Fibroblast of pulmonary artery (primary cell): ENCODE measurements at regions not wholly inside any gene's neighbourhood (a gene's known extent, or its start where the extent isn't known, plus 50 kb on each side); places are given as distances from the start of the nearest gene placed in this dataset.

Source experiments
- DNase-seq: peaks from one replicate; pipeline ENCODE4 v3.0.0-alpha.2; 2010; ENCODE audit warnings: low read depth
- H3K4me3 ChIP-seq: replicated peaks from 2 replicates; pipeline ENCODE4 v1.5.1; 2011; ENCODE audit warnings: low read depth, mild to moderate bottlenecking, control low read depth, low read length, moderate library complexity
- TF ChIP-seq, protein P1 (sequence below): IDR thresholded peaks from 2 replicates; pipeline ENCODE4 v1.5.1; 2011; ENCODE audit warnings: mild to moderate bottlenecking, control low read depth, low read length, inconsistent platforms; ENCODE audit errors: missing control alignments

DNA sequence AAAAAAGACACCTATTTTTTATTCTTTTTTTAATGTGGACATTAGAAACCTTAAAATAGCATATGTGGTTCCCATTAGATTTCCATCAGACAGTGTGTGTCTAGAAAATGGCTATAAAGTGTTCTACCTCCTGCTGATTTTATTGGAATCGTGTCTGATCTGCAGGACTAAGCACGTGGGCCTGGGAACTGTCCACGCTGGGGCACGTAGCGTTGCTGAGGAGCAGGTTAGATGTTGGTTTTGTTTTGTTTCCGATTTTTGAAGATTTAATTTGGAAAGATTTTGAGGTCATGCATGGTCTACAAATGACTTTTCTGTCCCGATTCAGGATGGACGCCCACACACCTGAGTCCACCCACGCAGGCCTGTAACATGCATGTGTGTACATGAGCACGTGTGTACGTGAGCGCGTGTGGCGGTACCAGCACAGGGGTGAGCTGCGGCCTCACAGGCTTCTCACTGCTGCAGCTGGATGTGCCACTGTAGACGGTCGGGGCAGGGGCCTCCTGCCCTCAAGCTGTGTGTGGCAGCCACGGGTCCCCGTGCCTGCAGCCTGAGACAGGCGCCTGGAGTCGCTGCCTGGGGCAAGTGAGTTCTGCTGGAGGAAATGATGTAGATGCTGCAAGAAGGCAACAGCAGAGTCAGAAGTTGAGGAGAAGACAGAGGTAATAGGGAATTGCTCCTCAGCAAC lies 99.7 kb upstream of the CTDP1 start:
- H3K4me3 ChIP-seq: no peak overlapping the region
- no peak for DNase-seq
- TF ChIP-seq, protein P1, sequence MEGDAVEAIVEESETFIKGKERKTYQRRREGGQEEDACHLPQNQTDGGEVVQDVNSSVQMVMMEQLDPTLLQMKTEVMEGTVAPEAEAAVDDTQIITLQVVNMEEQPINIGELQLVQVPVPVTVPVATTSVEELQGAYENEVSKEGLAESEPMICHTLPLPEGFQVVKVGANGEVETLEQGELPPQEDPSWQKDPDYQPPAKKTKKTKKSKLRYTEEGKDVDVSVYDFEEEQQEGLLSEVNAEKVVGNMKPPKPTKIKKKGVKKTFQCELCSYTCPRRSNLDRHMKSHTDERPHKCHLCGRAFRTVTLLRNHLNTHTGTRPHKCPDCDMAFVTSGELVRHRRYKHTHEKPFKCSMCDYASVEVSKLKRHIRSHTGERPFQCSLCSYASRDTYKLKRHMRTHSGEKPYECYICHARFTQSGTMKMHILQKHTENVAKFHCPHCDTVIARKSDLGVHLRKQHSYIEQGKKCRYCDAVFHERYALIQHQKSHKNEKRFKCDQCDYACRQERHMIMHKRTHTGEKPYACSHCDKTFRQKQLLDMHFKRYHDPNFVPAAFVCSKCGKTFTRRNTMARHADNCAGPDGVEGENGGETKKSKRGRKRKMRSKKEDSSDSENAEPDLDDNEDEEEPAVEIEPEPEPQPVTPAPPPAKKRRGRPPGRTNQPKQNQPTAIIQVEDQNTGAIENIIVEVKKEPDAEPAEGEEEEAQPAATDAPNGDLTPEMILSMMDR: no peak

DNA sequence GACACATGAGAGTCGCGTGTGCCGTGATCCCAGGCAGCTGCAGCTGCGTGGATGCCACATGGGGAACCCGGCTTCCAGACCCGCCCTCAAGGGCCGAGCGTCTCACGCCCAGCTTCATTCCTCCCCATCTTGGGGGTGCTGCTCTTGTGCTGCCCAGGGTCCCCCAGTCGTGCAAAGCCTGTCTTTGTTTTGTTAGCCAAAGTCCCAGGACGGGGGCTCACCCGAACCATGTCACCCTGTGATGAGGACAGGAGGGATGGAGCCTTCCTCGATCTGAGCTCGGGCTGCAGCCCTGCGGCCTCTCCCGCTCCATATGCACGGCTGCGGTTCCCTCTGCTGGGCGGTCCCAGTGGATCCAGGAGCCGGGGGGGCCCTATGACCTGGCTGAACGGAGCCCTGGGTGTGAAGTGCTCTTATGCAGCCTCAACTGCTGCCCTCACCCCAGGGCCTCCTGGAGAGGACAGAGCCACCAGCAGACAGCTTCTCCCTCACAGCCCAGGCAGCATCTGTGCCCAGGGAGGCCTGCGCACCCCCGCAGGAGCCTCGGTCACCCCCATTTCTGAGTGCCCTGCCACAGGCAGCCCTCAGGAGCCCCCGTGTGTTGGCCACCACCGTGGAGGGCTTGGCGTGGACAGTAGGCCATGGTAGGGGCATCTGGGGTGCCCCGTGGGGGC lies 99.0 kb upstream of the CTDP1 start:
- H3K4me3 ChIP-seq: no peak overlapping the region
- TF ChIP-seq, protein P1: no peak
- no peak for DNase-seq

DNA sequence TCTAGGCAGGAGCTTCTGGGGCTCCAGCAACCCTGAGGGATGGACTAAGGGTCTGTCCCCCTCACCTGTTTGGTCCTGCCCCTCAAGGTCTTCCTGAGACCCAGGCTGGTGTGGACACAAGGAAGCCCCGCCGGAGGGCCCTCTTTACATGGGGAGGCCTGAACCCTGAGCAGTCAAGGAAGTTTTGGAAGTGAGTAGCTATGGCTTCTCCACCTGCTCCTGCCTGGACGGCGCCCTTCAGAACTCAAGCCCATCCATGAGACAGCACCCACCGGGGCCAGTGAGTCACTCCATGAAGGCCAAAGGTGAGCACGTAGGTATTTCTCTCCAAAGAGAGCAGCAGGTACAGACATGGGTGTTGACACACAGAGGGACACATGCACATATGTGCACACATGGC lies 98.2 kb upstream of the CTDP1 start:
- H3K4me3 ChIP-seq: no peak overlapping the region
- DNase-seq: no peak
- TF ChIP-seq, protein P1: no peak

DNA sequence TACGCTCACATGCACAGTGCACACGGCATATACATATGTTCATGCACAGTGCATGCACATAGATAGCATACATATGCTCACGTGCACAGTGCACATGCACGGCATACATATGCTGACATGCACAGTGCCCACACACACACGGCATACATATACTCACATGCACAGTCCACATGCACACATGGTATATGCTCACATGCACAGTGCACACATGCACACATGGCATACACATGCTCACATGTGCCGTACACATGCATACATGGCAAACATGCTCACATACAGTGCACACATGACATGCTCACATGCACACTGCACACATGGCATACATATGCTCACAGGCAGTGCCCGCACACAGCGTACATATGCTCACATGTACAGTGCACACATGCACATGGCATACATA lies 97.7 kb upstream of the CTDP1 start:
- TF ChIP-seq, protein P1: no peak
- no peak for DNase-seq
- H3K4me3 ChIP-seq: no peak overlapping the region

DNA sequence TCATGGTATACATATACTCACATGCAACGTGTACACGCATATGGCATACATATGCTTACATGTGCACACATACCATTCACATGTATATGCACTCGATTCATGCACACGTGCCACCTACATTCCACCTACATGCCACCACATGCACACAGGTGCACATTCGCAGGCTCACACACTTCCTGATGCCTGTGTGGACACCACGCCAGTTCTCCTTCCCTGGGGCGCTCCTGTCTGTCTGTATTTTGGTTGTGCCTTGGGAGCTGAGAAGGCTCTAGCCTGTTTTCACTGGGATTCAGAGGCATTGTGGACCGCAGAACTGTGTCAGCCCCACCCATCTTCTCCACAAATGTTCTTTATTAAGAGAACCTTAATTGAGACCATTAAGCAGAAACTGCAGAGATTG lies 96.6 kb upstream of the CTDP1 start:
- DNase-seq: no peak
- H3K4me3 ChIP-seq: no peak overlapping the region
- TF ChIP-seq, protein P1: no peak

DNA sequence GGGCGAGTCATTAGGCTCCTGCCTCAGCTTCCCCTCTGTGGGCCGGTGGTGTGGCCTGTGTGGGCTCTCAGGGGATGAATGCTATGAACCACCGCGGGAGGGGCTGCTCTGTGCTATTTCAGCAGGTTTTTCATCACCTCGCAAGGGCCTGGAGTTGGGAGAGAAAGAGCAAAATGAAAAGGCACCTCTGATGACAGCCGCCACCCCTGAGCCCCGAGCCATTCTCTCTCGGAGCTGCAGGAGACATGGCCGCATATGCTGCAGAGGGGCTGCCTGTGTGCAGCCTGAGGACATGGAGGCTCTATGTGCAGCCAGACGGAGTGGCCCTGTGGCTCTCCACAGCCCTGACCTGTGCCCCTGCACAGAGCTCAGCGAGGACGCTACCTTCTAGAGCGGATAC lies 96.2 kb upstream of the CTDP1 start:
- H3K4me3 ChIP-seq: no peak overlapping the region
- TF ChIP-seq, protein P1: no peak
- no peak for DNase-seq

DNA sequence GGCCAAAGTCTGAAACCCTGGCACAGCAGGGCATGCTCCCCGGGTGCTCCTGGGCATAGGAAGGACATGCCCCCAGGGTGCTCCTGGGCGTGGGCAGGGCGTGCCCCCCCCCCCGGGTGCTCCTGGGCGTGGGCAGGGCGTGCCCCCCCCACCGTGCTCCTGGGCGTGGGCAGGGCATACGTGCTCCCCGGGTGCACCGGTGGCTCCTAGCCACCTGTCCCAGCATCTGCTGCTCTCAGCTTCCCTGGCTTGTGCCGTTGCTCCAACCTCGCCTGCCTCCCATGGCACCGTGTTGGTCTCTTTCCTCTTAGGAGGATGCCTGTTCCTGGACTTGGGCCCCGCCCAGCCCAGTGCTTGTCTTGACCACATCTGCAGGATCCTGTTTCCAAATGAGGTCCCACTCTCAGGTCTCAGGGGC lies 95.6 kb upstream of the CTDP1 start:
- no peak for DNase-seq
- H3K4me3 ChIP-seq: no peak overlapping the region
- TF ChIP-seq, protein P1: no peak
